T-helper 17 cell (primary cell): ENCODE measurements at regions not wholly inside any gene's neighbourhood (a gene's known extent, or its start where the extent isn't known, plus 50 kb on each side); places are given as distances from the start of the nearest gene placed in this dataset.
A peak's percentile ranks its signal among the peaks of the same experiment; 100 is the strongest.

ENCODE experiments used
- ATAC-seq: fragments of 150-1000 bp; cut with Tn5 transposase; 2 replicates; pipeline ENCODE4 v1.10.0; 2021; ENCODE audit warnings: mild to moderate bottlenecking, moderate library complexity
- DNase-seq, 3 donors: peaks; one replicate each; pipeline versions ENCODE4 v3.0.0 to v3.0.0-alpha.2; 2020 to 2021
- H3K9me3 ChIP-seq: one replicate; pipeline ENCODE4 v1.7.0; 2013; ENCODE audit warnings: low read length, mild to moderate bottlenecking; ENCODE audit not compliant: control insufficient read depth, poor library complexity, severe bottlenecking
- H3K27ac Mint-ChIP-seq: one replicate; pipeline ENCODE4 v1.8.0; 2022; ENCODE audit warnings: mild to moderate bottlenecking, moderate library complexity, mixed read lengths
- H3K27me3 Mint-ChIP-seq: one replicate; pipeline ENCODE4 v1.8.0; 2022; ENCODE audit warnings: mixed read lengths
- H3K36me3 Mint-ChIP-seq: one replicate; pipeline ENCODE4 v1.8.0; 2022; ENCODE audit warnings: low read depth, mixed read lengths
- H3K4me1 Mint-ChIP-seq: one replicate; pipeline ENCODE4 v1.8.0; 2022; ENCODE audit warnings: mild to moderate bottlenecking, mixed read lengths
- H3K4me3 Mint-ChIP-seq: one replicate; pipeline ENCODE4 v1.8.0; 2022; ENCODE audit warnings: mild to moderate bottlenecking, moderate library complexity, mixed read lengths

- Mint-ChIP-seq H3K4me1 (peaks cover 4% of the 10 kb centered on the region), H3K27me3 (peaks cover 6% of the 10 kb centered on the region), H3K36me3 (no peaks in the 10 kb centered on the region), H3K27ac (no peak overlapping the region), H3K4me3 (peak overlapping the region; percentile 67)
- no peaks in the 10 kb centered on the region for H3K9me3 ChIP-seq
- DNase-seq (no peak), ATAC-seq (no peak)
These were observed 66.2 kb upstream of the ARID5B start for GRCh38 chr10:61835069-61835945.

GRCh38 chr10:61835946-61836887 is 65.3 kb upstream of the ARID5B start:
- Mint-ChIP-seq H3K27me3 (peaks cover 6% of the 10 kb centered on the region), H3K4me3 (no peak overlapping the region), H3K36me3 (no peaks in the 10 kb centered on the region), H3K4me1 (peaks cover 4% of the 10 kb centered on the region), H3K27ac (no peak overlapping the region)
- no peaks in the 10 kb centered on the region for H3K9me3 ChIP-seq
- ATAC-seq, result no peak
- DNase-seq, result no peak

GRCh38 chr10:61836888-61837754 is 64.4 kb upstream of the ARID5B start:
- H3K27me3 Mint-ChIP-seq, result peaks cover 6% of the 10 kb centered on the region
- H3K9me3 ChIP-seq, result no peaks in the 10 kb centered on the region
- no peak for ATAC-seq
- no peak overlapping the region for H3K4me3 Mint-ChIP-seq
- H3K36me3 Mint-ChIP-seq, result no peaks in the 10 kb centered on the region
- H3K4me1 Mint-ChIP-seq, result peaks cover 4% of the 10 kb centered on the region
- no peak overlapping the region for H3K27ac Mint-ChIP-seq
- no peak for DNase-seq

- ATAC-seq (no peak), DNase-seq (no peak)
- Mint-ChIP-seq H3K27ac (no peak overlapping the region), H3K27me3 (peaks cover 6% of the 10 kb centered on the region), H3K4me3 (no peak overlapping the region), H3K36me3 (no peaks in the 10 kb centered on the region), H3K4me1 (peaks cover 4% of the 10 kb centered on the region)
- H3K9me3 ChIP-seq, result no peaks in the 10 kb centered on the region
These were observed 63.7 kb upstream of the ARID5B start for GRCh38 chr10:61837755-61838171.

- Mint-ChIP-seq H3K27me3 (peaks cover 4% of the 10 kb centered on the region), H3K36me3 (no peaks in the 10 kb centered on the region), H3K4me1 (peaks cover 3% of the 10 kb centered on the region), H3K27ac (no peak overlapping the region), H3K4me3 (no peak overlapping the region)
- no peak for DNase-seq
- no peaks in the 10 kb centered on the region for H3K9me3 ChIP-seq
- no peak for ATAC-seq
These were observed 61.6 kb upstream of the ARID5B start for GRCh38 chr10:61839916-61840315.

GRCh38 chr10:61840403-61840802 is 61.1 kb upstream of the ARID5B start:
- Mint-ChIP-seq H3K36me3 (no peaks in the 10 kb centered on the region), H3K27ac (no peak overlapping the region)

GRCh38 chr10:61841338-61841875 is 60.1 kb upstream of the ARID5B start:
- no peak overlapping the region for H3K4me3 Mint-ChIP-seq
- no peaks in the 10 kb centered on the region for H3K4me1 Mint-ChIP-seq
- DNase-seq (no peak), ATAC-seq (no peak)
- H3K36me3 Mint-ChIP-seq, result no peaks in the 10 kb centered on the region
- H3K27me3 Mint-ChIP-seq, result no peaks in the 10 kb centered on the region
- H3K9me3 ChIP-seq, result no peaks in the 10 kb centered on the region
- no peak overlapping the region for H3K27ac Mint-ChIP-seq

More at GRCh38 chr10:61840403-61840802, 61.1 kb upstream of the ARID5B start:
- no peaks in the 10 kb centered on the region for H3K9me3 ChIP-seq
- no peak for DNase-seq
- no peaks in the 10 kb centered on the region for H3K4me1 Mint-ChIP-seq
- H3K27me3 Mint-ChIP-seq, result no peaks in the 10 kb centered on the region
- H3K4me3 Mint-ChIP-seq, result no peak overlapping the region
- ATAC-seq, result no peak

GRCh38 chr10:61842755-61843497 is 58.6 kb upstream of the ARID5B start:
- no peak for DNase-seq
- Mint-ChIP-seq H3K27ac (no peak overlapping the region), H3K4me3 (no peak overlapping the region), H3K27me3 (no peaks in the 10 kb centered on the region), H3K36me3 (no peaks in the 10 kb centered on the region), H3K4me1 (peaks cover 3% of the 10 kb centered on the region)
- no peaks in the 10 kb centered on the region for H3K9me3 ChIP-seq
- ATAC-seq, result no peak

- H3K27ac Mint-ChIP-seq, result no peak overlapping the region
- peaks cover 3% of the 10 kb centered on the region for H3K4me1 Mint-ChIP-seq
- no peak for DNase-seq
- H3K36me3 Mint-ChIP-seq, result no peaks in the 10 kb centered on the region
- H3K9me3 ChIP-seq, result no peaks in the 10 kb centered on the region
- H3K4me3 Mint-ChIP-seq, result no peak overlapping the region
- no peak for ATAC-seq
- H3K27me3 Mint-ChIP-seq, result no peaks in the 10 kb centered on the region
These were observed 57.2 kb upstream of the ARID5B start for GRCh38 chr10:61844116-61844822.

GRCh38 chr10:61845196-61845949 is 56.1 kb upstream of the ARID5B start:
- Mint-ChIP-seq H3K27me3 (no peaks in the 10 kb centered on the region), H3K4me3 (no peak overlapping the region), H3K27ac (no peak overlapping the region), H3K4me1 (peaks cover 3% of the 10 kb centered on the region), H3K36me3 (no peaks in the 10 kb centered on the region)
- H3K9me3 ChIP-seq, result no peaks in the 10 kb centered on the region
- DNase-seq (no peak), ATAC-seq (no peak)

- ATAC-seq (no peak), DNase-seq (no peak)
- peaks cover 3% of the 10 kb centered on the region for H3K4me1 Mint-ChIP-seq
- H3K4me3 Mint-ChIP-seq, result no peak overlapping the region
- H3K9me3 ChIP-seq, result no peaks in the 10 kb centered on the region
- no peaks in the 10 kb centered on the region for H3K36me3 Mint-ChIP-seq
- no peak overlapping the region for H3K27ac Mint-ChIP-seq
- no peaks in the 10 kb centered on the region for H3K27me3 Mint-ChIP-seq
These were observed 55.6 kb upstream of the ARID5B start for GRCh38 chr10:61845950-61846268.
